Endothelial cell of umbilical vein (primary cell): ENCODE measurements at regions not wholly inside any gene's neighbourhood (a gene's known extent, or its start where the extent isn't known, plus 50 kb on each side); places are given as distances from the start of the nearest gene placed in this dataset.

ENCODE experiments used
- BruUV-seq: library from RNA; stranded (reverse); fragments of 400-500 nt; replicated peaks from 2 replicates; lab custom pipeline; 2021; lab: Mats Ljungman, UMichigan
- CTCF ChIA-PET: fragments of 300-600, 350-600 bp; sonication (Branson Sonifier 250); formaldehyde crosslinking; loops from one replicate; lab custom pipeline; 2021; ENCODE audit warnings: antibody characterized with exemption, inconsistent platforms; lab: Charles Lee
- POLR2A ChIA-PET: fragments of 300-600, 350-600 bp; sonication (Branson Sonifier 250); formaldehyde crosslinking; loops from one replicate; lab custom pipeline; 2021; ENCODE audit warnings: antibody characterized with exemption, inconsistent platforms; lab: Charles Lee
- DNase-seq: peaks from one replicate; pipeline ENCODE4 v3.0.0-alpha.2; 2011; ENCODE audit warnings: low read depth, low spot score
- FAIRE-seq: peaks from 2 replicates; lab custom pipeline; 2011; peaks lifted over from hg19 to GRCh38; lab: Jason Lieb, UNC
- H2AFZ ChIP-seq: 2 replicates; pipeline ENCODE4 v1.6.0; 2012; ENCODE audit warnings: low read depth, low read length, control low read depth, inconsistent platforms
- H3K27ac ChIP-seq: 2 replicates; pipeline ENCODE4 v1.5.1; 2011; ENCODE audit warnings: low read depth, mild to moderate bottlenecking, control low read depth, low read length, moderate library complexity; ENCODE audit not compliant: insufficient read depth
- H3K27me3 ChIP-seq, 2 experiments: 2 replicates each; pipeline versions ENCODE4 v1.6.0 to v1.6.1; 2011; ENCODE audit warnings: low read length in 2 of 2, mixed read lengths in 1 of 2; ENCODE audit not compliant: control insufficient read depth in 2 of 2, insufficient read depth in 2 of 2
- H3K36me3 ChIP-seq, 2 experiments: 2 replicates in 1 of 2; 3 replicates in 1 of 2; pipeline ENCODE4 v1.5.1; 2011; ENCODE audit warnings: low read length in 2 of 2, mild to moderate bottlenecking in 1 of 2, moderate library complexity in 1 of 2; ENCODE audit not compliant: control insufficient read depth in 2 of 2, insufficient read depth in 2 of 2; ENCODE audit errors: extremely low read depth in 1 of 2
- H3K4me1 ChIP-seq: 3 replicates; pipeline ENCODE4 v1.5.1; 2011; ENCODE audit warnings: mild to moderate bottlenecking, low read length; ENCODE audit not compliant: control insufficient read depth, insufficient read depth; ENCODE audit errors: extremely low read depth
- H3K4me2 ChIP-seq: 2 replicates; pipeline ENCODE4 v1.6.1; 2011; ENCODE audit warnings: low read length, control low read depth, mixed read lengths; ENCODE audit not compliant: insufficient read depth
- H3K4me3 ChIP-seq, 3 experiments: fragments of 200-600 bp in 1 of 3; sonication (generic), shearing (Covaris generic) in 1 of 3; replicated peaks in 1 of 3; 2 replicates each; pipeline ENCODE4 v1.5.1; 2011 to 2016; ENCODE audit warnings: control low read depth in 3 of 3, low read length in 3 of 3, mild to moderate bottlenecking in 2 of 3, inconsistent platforms in 1 of 3, low read depth in 1 of 3, moderate library complexity in 1 of 3; ENCODE audit not compliant: insufficient read depth in 1 of 3
- H3K79me2 ChIP-seq: 2 replicates; pipeline ENCODE4 v1.6.0; 2012; ENCODE audit warnings: low read length, inconsistent platforms; ENCODE audit not compliant: control insufficient read depth, insufficient read depth
- H3K9ac ChIP-seq: replicated peaks from 2 replicates; pipeline ENCODE3; 2011; ENCODE audit warnings: low read length, control low read depth; ENCODE audit not compliant: insufficient read depth; ENCODE audit errors: extremely low read depth
- H3K9me1 ChIP-seq: replicated peaks from 3 replicates; pipeline ENCODE4 v1.6.0; 2011; ENCODE audit warnings: mild to moderate bottlenecking, low read length; ENCODE audit not compliant: control insufficient read depth, insufficient read depth; ENCODE audit errors: extremely low read depth
- H3K9me3 ChIP-seq: replicated peaks from 2 replicates; pipeline ENCODE4 v1.5.1; 2012; ENCODE audit warnings: low read length, inconsistent platforms; ENCODE audit not compliant: control insufficient read depth, insufficient read depth
- H4K20me1 ChIP-seq: replicated peaks from 2 replicates; pipeline ENCODE3; 2011; ENCODE audit warnings: mild to moderate bottlenecking, low read length; ENCODE audit not compliant: control insufficient read depth, insufficient read depth; ENCODE audit errors: extremely low read depth
- CTCF ChIP-seq, 2 donors: IDR thresholded peaks; 1 replicate in 1 of 2; 2 replicates in 1 of 2; pipeline ENCODE4 v1.5.1; 2011; ENCODE audit warnings: low read length in 2 of 2, mild to moderate bottlenecking in 2 of 2, moderate library complexity in 2 of 2, control low read depth in 1 of 2, inconsistent platforms in 1 of 2, low read depth in 1 of 2; ENCODE audit not compliant: insufficient read depth in 1 of 2; ENCODE audit errors: extremely low read depth in 1 of 2
- EZH2 ChIP-seq: IDR thresholded peaks from 2 replicates; pipeline ENCODE4 v1.6.1; 2012; ENCODE audit warnings: borderline replicate concordance, low read depth, mild to moderate bottlenecking, moderate library complexity, low read length, inconsistent platforms; ENCODE audit not compliant: severe bottlenecking
- FOS ChIP-seq: IDR thresholded peaks from 2 replicates; pipeline ENCODE4 v1.6.1; 2011; ENCODE audit warnings: mild to moderate bottlenecking, low read length, moderate library complexity, borderline replicate concordance; ENCODE audit not compliant: insufficient read depth
- GATA2 ChIP-seq: IDR thresholded peaks from 2 replicates; pipeline ENCODE4 v1.7.0; 2011; ENCODE audit warnings: low read depth, mild to moderate bottlenecking, moderate library complexity, mixed read lengths, low read length; ENCODE audit not compliant: insufficient read length, insufficient read depth
- JUN ChIP-seq: IDR thresholded peaks from 2 replicates; pipeline ENCODE4 v1.6.1; 2011; ENCODE audit warnings: borderline replicate concordance, low read depth; ENCODE audit not compliant: insufficient read length, insufficient read depth
- MAX ChIP-seq: IDR thresholded peaks from 2 replicates; pipeline ENCODE4 v1.6.1; 2011; ENCODE audit not compliant: insufficient read depth, insufficient read length
- MYC ChIP-seq: IDR thresholded peaks from one replicate; pipeline ENCODE4 v1.6.1; 2011; ENCODE audit warnings: mild to moderate bottlenecking, low read depth, low read length
- POLR2A ChIP-seq: IDR thresholded peaks from 2 replicates; pipeline ENCODE4 v1.6.1; 2012; ENCODE audit warnings: low read depth, mild to moderate bottlenecking, control low read depth, low read length
- POLR2AphosphoS5 ChIP-seq: IDR thresholded peaks from 2 replicates; pipeline ENCODE4 v1.6.1; 2012; ENCODE audit warnings: low read depth, mild to moderate bottlenecking, control low read depth, low read length, moderate library complexity; ENCODE audit not compliant: insufficient read depth
- dilution Hi-C: fragments of 300-500 bp; cut with MboI; formaldehyde crosslinking; loops from one replicate; pipeline ENCODE4 v1.15.0; 2019; ENCODE audit warnings: low sequenced_read_pairs; ENCODE audit not compliant: extremely low pct_ligation_motif_present
- intact Hi-C: fragments of 100-400 bp; cut with micrococcal nuclease; formaldehyde crosslinking; loops from one replicate; pipeline ENCODE4 v1.10.0; 2022

GRCh38 chr2:58405341-58405740, 164.2 kb upstream of the FANCL start:
- no peak overlapping the region for H3K27ac ChIP-seq
- dilution Hi-C loops (no loop called here), intact Hi-C loops (no loop called here)
- CTCF ChIA-PET: interaction anchor here (1.4 kb wide), 1 partner anchor 499 kb away, joined by 5 read pairs; no protein-coding TSS in a partner anchor
- FAIRE-seq: no peak
- no peaks in the 10 kb centered on the region for H3K79me2 ChIP-seq
- TF ChIP-seq MAX: no peak
- no peak for TF ChIP-seq EZH2
- TF ChIP-seq JUN: no peak
- no peak for TF ChIP-seq POLR2A
- TF ChIP-seq POLR2AphosphoS5: no peak
- TF ChIP-seq MYC: no peak
- no peak for TF ChIP-seq FOS
- TF ChIP-seq CTCF (IDR thresholded peaks at IDR 0.05; ENCODE audit: extremely low read depth in 1 of 2, insufficient read depth in 1 of 2, low read depth in 1 of 2, low read length in 2 of 2): no peak
- no peak for TF ChIP-seq GATA2
- no peak overlapping the region for H2AFZ ChIP-seq
- no peaks in the 10 kb centered on the region for H3K27me3 ChIP-seq
- H3K4me3 ChIP-seq: no peak overlapping the region
- POLR2A ChIA-PET: no interaction called here
- no peak overlapping the region for H3K9ac ChIP-seq
- H3K4me2 ChIP-seq: no peak overlapping the region
- BruUV-seq: no TSS peak
- no peaks in the 10 kb centered on the region for H3K36me3 ChIP-seq
- H4K20me1 ChIP-seq: no peaks in the 10 kb centered on the region
- no peaks in the 10 kb centered on the region for H3K9me1 ChIP-seq
- no peak for DNase-seq
- H3K9me3 ChIP-seq: no peaks in the 10 kb centered on the region
- H3K4me1 ChIP-seq: no peaks in the 10 kb centered on the region
